ENCODE measurements at regions not wholly inside any gene's neighbourhood (a gene's known extent, or its start where the extent isn't known, plus 50 kb on each side); places are given as distances from the start of the nearest gene placed in this dataset.

DNA sequence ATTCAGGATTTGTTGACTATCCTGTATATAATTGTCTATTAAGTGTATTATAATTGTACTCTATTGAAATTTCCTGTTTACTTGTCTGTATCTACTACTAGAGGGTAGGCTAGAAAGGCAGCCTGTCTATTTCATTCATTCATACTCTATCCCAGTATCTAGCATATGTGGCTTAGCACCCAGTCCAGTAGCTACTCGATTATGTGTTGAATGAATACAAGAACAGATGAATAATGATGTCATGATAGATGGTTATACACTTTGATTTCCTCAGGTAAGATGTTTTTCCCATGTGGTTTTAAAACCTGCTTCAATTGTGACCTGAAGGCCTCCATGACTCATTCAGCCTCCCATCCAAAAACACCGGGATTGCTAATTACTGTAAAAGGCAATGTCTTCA is 68.0 kb downstream of the IL21 start:
- TF ChIP-seq CTCF (IDR thresholded peaks at IDR 0.05; ENCODE audit: borderline replicate concordance, extremely low read depth, low read length, poor library complexity, severe bottlenecking) (no peak), EZH2 (IDR thresholded peaks at IDR 0.05; ENCODE audit: borderline replicate concordance, low read depth, low read length, severe bottlenecking) (no peak)

Data from DND-41 (cell line).